ENCODE measurements at regions not wholly inside any gene's neighbourhood (a gene's known extent, or its start where the extent isn't known, plus 50 kb on each side); places are given as distances from the start of the nearest gene placed in this dataset.

DNA sequence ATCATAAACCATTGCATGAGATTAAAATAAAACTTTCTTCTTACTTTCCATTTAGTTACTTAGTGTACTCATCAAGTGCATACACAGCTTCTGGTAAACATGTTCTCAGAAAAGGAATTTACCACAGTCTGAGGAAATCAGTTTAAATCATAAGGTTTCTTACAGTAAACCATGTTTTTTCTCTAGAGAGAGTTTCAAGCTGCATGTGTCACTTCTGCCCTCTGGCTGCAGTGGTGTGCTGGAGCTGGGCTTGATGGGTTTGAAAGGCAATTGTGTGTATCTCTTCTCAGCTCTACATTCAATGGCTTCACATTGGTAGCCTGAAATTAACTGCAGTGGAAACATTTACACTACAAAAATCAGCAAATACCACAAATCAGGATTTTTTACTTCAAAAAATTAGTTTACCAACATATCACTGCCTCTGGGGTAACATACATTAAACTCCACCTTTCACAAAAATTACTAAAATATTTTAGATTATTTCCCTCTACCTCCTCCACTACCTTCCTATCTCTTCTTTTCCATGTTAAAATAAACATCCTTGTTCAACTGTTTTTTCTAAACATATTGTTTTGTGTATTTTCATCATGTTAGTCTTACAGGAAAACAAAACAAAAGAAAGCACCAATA lies 414.3 kb downstream of the ANXA1 start:
- DNase-seq, result peak in 2 of 3 experiments; percentile 26 to 74

DNA sequence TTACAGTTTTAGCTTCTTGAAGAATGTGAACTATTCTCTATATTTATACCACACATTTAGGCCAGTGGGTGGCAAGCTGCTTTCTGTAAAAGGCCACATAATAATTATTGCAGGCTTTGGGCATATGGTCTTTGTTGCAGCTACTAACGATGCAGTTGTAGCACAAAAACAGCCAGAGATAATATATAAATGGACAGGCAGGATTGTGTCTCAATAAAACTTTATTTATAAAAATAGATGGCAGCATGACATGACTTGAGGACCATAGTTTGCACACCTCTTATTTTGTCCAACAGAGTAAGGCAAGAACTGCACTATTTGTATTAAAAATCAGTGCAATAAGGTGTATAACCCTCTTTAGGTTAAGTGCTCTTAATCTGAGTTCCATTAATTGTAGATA lies 415.0 kb downstream of the ANXA1 start:
- DNase-seq, result no peak

DNA sequence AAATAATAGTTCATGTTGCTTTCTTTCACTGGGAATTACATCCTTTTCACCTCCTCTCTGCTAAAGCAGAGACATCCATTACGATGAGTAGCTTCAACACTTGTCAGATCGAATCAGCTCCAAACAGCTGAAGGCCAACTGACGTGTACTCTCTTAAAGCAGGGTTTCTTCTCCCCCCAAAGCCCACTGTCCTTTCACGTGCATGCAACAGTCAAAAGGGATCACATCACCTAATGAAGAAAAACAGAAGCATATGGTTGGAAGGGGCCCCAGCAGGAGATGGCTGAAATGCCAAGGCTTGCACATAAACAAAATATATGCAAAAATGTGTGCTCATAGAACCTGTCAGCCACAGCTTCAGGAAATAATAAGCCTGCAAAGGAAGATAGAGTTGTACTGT lies 421.6 kb downstream of the ANXA1 start:
- peak in 2 of 3 experiments; percentile 9 to 39 for DNase-seq

DNA sequence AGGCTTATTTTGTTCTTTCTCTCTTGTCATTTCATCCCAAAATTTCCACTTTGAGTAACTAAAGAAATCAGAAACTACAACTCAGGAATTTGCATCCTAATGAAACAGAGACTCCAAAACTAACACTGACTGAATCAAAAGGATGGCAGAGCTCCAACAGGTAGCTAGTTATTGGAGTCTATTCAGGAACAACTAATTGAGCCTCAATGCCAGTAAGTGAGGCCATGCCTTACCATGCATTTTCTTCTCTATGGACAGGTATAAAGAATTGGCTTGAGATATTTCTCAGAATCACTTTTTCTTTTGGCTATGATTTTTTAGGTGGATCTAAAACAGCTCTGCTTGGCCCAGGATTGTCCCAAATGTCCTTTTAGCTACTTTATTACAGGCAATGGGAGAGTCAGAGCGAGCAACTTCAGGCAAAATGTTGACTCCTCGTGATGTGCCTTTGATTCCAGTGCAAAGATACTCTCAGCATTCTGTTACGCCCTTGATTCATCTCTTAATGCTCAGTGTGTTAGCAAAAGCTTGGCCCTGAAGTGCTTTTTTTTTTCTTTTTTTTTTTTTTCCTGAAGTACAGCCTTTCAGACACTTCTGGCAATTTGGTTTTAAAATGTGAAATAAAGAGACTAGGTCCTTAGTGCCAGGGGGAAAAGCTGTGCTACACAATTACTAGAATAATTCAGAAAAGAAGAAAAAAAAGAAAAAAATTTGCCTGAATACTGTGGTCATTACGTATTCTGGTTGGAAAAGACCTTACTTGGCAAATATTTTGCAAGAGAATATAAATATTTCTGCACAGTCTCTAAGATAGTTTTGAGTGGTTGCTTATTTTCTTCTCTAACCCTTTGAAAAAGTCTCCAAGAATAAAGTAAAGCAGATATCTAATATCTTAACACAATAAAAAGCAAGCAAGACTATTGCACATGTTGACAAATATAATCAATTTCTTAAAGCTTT lies 423.7 kb downstream of the ANXA1 start:
- DNase-seq, result peak in 1 of 3 experiments; percentile 24

DNA sequence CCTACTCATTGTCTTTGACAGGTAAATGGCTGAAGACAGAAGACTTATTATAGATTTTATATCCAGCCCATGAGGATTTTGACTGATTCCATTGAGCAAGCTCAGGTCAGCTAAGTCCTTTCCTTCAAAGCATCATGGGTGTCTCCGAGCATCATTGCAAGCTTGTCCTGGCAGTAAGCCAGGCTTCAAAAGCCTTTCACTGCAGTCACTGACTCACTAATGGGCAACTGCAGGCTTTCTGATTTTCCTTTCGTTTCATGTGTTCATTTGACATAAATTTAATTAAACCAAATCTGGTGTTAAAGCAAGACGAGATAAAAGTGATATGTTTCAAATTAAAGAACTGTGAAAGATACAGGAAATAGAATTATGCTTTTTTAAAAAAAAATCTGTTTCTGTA lies 426.2 kb downstream of the ANXA1 start:
- peak; percentile 29 to 98 (median 84) for DNase-seq

DNA sequence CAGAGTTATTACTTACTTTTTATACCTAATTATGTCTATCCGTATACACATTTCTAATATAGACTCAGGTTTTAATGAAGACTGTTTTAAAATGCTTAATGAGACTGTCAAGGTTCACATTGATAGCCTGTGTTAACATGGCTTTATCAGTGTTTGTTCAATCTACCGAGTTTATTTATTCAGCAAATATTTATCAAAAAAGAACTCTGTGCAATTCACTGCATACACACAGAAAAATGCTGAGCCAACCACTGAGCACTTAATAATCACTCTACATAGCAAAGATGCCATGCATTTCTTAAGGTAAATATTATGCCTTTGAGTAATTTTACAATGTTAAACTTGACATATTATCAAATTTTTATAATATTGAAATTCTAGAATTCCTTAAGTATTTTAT lies 428.2 kb downstream of the ANXA1 start:
- DNase-seq, result no peak

DNA sequence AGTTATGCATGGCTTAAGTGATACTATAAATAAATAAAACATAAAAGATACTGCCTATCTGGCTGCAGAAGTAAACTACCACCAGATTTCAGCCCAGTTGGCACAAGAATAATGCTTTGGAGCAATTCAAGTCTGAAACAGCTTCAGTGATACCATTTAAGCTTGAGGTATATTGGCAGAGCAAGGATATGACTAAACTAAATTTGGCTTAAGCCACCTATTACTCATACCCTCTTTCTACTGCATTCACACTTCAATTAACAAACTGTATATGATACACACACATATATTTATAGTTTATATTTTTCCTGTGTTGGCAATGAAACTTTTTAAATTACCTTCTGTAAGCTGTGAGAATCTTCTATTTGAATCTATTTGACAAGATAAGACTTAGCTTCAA lies 431.9 kb downstream of the ANXA1 start:
- no peak for DNase-seq

DNA sequence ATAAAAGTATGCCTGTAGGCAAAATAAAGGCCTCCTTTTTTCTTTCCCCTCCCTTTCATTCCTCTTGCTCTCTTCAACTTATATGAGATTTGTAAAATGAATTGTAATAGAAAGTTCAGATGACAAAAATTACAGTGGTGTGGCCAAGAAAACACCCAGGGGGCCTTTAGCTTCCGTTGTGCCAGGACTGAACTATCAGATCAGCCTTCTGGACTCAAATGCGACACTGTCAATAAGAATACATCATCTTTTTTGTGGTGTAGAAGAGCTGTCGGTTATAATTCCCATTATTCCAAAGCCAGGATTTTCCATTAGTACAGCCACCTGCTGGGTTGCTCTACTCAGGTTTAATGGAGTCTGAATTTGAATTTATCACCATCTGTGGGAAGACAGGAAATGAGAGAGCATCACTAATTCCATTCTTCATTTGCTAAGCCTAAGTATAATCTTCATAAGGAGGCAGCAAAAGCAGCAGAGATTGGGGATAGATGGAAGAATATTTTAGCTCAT lies 443.4 kb downstream of the ANXA1 start:
- DNase-seq, result peak; percentile 5 to 66 (median 9)

DNA sequence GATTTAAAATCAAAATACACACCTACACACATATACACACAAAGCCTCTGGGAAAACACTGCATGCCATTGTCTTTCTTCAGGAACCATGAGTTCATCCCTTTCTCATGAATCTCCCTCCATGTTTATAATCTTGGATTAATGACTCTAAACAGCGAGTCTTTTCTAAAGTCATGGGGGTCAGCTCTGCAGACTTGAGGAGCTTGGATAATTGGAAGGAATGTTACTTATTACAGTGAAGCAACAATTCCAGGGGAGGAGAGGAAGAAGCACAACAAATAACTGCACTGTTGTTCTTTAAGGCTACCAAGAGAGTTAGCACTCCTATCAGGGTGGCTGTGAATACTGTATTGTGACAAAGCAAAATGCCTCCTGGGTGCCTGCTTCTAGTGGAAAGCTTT lies 444.7 kb downstream of the ANXA1 start:
- DNase-seq, result no peak

DNA sequence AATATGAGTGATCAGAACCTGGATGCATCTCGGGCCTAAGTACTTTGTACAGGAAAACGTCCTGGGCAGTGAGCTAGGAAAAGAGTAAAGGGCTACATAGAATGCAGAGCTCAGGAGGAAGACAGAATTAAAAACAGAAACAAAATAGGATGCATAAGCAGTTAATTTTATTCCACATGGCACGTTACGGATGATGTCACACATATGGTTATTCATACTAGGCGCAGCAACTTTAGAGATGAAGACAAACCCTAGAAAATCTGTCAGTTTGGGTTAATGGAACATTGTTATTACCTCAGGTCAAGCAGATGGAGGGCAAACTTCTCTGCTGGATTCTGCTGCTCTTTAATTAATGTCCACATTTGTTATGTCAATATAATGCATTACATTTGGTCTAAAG lies 445.4 kb downstream of the ANXA1 start:
- peak in 1 of 3 experiments; percentile 38 for DNase-seq

DNA sequence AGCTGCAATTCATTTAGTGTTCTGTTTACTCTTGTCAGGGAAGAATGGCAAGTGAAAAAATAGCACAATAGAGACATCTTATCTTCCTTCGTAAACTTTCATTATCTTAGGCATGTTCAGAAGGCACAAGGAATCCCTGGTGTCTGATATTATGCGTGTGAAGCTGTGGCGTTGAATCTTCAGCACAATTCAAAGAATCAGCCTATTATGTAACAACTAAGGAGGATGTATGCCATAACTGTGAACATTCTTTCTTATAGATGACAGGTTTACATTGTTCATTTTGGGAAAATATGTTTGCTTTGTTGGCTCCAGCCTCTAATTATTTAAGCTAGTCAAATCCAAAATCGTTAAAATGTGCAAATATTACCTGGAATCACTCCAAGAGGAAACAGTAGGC lies 446.1 kb downstream of the ANXA1 start:
- peak in 2 of 3 experiments; percentile 37 to 84 for DNase-seq

DNA sequence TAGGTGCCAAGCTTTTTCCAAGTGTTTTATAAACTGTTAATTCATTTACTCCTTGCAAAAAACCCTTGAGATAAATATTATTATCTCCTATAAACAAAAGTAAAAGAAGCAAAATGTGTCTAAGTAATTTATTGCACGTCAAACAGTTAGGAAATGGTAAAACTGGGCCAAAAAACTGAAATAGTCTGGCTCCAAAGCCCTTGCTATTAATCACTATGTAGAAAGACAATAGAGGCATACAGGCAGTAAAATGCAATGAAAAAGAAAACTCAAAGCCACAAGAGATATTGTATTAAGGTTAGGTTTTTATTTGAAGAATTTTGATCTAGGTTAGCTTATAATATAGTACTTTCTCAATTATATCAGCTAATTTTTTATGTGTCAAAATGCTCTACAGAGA lies 457.7 kb downstream of the ANXA1 start:
- DNase-seq, result no peak

DNA sequence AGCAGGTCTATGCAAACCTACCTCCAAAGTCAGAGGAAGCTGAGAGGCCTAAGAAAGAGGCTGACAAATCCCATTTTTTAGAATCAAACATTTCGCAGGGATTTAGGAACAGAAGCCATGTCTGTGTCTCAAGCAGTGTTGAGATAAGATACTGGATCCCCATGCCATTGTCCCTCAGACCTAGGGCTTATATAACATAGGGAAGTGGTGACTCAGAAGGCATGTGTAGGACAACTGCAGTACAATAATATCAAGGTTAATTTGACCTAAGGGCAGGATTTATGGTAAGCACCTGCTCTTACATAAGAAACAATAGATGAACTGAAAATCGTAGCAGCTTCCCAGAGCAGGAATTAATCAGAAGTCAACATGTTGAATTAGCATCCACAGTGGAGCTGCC lies 459.4 kb downstream of the ANXA1 start:
- peak in 2 of 3 experiments; percentile 34 to 73 for DNase-seq

DNA sequence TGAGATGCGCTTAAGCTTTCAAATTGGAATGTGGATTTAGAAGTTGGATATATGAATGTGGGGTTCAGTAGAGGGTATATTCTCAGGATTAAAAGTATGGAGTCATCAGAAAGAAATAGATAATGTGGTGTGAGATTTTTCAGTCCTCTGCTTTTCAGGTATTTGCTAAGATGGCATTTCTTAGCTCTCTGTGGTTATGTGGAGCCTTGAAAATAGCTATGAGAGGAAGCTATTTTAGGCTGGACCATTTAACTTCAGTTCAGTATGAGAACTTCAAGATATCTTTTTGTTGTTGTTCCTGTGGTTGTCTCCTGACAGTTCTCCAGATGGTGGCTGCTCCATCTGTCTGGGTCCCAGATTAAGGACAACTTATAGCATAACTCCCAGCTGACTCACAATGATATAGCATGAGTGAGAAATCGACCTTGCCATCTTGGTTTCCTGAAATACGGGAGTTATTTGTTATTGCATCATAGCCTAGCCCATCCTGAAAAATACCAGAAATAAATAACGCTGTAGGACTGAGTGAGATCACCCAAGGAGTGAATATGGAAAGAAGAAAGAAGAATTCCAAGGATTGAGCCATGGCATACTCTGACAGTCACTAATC lies 461.5 kb downstream of the ANXA1 start:
- DNase-seq, result no peak

DNA sequence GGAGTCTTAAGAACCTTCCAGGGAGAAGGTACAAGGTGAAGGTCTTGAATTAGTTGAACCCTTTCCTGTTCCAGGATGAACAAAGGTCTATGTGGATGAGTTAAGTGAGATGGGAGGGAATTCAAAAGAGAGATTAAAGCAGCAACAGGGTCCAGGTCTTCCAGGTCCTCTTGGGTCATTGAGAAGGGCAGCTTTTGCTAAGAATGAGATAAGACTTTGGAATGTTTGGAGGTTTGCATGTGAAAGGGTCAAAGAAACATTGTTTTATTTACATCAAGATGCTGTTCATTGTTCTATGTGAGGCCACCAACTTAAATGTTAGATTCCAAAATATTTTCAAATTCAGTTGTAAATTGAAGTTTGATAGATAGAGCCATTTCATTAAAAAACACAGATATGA lies 463.9 kb downstream of the ANXA1 start:
- no peak for DNase-seq

DNA sequence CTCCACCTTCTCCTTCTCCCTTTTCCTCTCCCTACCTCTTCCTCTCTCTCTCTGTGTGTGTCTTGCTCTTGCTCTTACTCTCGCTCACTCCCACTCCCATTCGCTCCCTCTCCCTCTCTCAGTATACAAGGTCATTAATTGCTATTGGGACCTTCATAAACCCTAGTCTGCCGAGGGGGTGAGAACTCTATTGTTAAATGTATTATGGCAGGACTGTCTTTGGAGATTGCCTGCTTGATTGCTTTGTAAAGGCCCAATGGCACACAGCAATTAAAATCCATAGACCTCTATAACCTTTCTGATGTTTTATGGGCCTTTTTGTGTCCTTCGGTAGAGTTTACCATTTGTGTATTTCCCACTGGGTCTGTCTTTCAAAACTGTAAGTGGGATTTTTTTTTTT lies 465.9 kb downstream of the ANXA1 start:
- DNase-seq, result no peak

DNA sequence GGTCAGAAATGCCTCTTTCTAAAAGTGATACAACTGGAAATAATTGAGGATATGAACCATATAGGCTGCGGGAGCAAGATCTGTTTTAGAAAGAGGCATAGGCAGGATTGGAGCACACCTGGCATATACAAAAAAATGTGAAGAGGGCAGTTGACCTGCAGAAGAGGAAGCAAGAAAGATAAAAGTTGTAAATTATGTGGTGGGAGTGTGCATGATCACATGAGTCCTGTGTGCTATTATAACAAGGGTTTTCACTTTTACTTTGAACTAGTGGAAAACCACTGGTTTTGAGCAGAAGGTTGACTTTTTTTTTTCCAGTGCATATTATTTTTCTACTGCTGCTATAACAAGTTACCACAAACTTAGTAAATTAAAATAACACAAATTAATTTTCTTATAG lies 489.3 kb downstream of the ANXA1 start:
- DNase-seq, result no peak

DNA sequence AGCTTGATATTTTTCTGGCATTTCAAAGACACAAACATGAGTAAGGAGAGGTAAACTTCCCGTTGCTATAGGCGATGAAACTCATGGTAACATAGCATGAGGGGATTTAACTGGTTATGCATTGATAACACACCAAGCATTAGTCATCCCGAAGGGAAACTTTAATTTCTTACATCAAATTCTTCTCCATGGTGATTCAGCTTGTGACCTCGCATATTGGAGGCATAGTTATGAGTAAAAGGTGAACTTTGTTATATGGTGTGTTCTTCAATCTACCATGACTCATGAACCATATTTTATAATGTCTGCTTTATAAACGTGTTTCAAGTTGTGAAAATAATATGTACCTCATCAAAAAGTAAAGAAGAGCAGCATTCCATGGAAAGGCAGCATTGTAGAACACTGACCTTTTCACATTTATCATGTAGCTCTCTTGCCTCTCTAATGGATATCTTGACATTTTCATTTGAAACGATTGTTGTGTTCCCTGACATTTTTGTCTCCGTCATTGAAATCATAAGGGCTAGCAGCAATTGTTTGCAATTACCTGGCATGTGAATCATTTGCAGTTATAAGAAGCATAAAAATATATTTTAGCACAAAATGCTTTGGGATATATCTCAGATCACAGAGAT lies 491.8 kb downstream of the ANXA1 start:
- no peak for DNase-seq

DNA sequence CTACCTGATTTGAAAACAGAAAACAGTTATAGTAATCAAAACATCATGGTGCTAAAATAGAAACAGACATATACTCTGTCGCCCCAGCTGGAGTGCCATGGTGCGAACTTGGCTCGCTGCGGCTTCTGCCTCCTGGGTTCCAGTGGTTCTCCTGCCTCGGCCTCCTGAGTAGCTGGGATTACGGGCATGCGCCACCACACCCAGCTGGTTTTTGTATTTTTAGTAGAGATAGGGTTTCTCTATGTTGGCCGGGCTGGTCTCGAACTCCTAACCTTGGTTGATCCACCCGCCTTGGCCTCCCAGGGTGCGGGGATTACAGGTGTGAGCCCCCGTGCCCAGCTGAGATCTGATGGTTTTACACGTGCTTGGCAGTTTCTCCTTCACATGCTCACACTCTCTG lies 495.9 kb downstream of the ANXA1 start:
- no peak for DNase-seq

DNA sequence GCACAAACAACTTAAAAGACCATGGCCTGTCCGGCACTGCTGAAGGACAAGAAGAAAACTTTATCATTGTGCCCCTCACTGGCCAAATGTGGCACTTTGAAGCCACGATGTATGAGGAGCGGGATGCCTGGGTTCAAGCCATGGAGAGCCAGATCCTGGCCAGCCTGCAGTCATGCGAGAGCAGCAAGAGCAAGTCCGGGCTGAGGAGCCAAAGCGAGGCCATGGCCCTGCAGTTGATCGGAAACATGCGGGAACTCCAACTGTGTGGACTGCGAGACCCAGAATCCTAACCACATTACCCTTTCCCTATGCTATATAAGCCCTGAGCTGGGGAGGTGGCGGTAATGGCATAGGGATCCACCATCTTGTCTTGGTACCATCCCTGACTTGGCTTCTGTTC lies 497.9 kb downstream of the ANXA1 start:
- DNase-seq, result no peak

DNA sequence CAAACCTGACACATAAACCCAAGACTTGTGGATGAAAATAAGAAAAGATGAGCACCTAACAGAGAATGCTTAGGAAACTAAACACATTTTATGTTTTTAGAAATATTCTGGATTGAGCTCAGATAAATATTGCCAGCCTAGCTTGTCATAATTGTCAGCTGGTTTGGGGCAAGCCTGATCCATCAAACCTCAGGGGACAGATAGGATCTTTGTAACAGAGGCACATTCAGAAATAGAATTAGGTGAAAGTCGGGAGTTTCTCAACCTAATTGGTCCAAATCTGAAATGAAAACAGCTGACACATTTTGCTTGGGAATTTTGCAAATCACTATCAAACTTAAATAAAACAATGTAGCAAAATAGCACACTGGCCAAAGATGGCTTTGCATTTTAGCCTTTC lies 503.7 kb downstream of the ANXA1 start:
- no peak for DNase-seq

DNA sequence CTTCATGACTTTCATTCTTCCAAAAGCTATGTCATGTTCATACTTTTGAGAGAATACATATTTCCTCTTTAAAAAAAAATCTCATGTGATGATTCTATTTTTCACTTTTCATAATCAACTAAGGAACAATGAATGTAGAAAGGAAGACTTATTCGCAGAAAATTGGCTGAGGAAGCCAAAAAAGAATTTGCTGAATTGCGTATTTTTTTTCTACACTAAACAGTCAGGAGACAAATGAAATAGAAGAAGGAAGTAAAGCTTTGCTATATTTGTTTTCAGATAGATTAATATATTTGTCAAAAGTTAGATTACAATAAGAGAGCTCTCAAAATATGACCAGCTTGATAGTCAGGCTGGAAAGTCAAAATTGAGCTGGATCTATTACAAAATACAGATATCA lies 504.2 kb downstream of the ANXA1 start:
- DNase-seq, result no peak

DNA sequence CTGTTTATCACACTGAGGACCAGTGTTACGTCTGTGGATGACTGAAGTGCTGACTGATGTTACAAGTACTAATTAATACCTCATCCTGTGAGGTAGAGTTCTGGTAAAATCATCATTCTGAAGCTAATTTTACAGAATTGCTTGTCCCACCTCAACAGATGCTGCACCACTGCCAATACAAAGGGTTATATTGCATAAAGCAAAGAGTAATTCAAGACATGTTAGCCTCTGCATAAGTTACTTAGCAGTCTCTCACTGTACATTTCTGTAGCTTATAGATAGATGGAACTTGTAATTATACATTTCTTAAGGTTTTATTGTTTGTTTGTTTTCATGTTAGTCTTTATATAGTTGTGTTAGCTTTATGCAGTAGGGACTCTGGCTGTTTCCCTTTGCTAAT lies 513.6 kb downstream of the ANXA1 start:
- no peak for DNase-seq

Measured in NCI-H1417 (cell line).